ENCODE measurements at regions not wholly inside any gene's neighbourhood (a gene's known extent, or its start where the extent isn't known, plus 50 kb on each side); places are given as distances from the start of the nearest gene placed in this dataset.
"Not testable (repeated sequence)": the region's sequence is repeated elsewhere in the genome, so short reads cannot be mapped to it uniquely, and the experiment has no call there.

DNA sequence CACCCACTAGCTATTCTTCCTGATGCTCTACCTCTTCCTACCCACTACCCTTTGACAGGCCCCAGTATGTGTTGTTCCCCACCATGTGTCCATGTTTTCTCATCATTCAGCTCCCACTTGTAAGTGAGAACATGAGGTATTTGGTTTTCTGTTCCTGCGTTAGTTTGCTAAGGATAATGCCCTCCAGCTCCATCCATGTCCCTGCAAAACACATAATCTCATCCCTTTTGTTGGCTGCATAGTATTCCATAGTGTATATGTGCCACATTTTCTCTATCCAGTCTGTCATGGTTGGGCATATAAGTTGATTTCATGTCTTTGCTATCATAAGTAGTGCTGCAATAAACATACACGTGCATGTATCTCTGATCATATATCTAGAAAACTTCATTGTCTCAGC, 218.3 kb upstream of the STXBP5 start:
- Histone ChIP-seq H3K4me3 (ENCODE audit: low read length in 3 of 3) (no peak overlapping the region), H3K27ac (ENCODE audit: low read depth in 2 of 2, low read length in 2 of 2) (no peak overlapping the region), H3K27me3 (ENCODE audit: control insufficient read depth, insufficient read depth, low read length) (no peaks in the 10 kb centered on the region), H3K9me3 (ENCODE audit: control insufficient read depth in 2 of 3, insufficient read depth in 1 of 3, low read length in 3 of 3) (no peaks in the 10 kb centered on the region), H3K4me1 (ENCODE audit: control insufficient read depth in 2 of 3, insufficient read depth in 2 of 3, low read depth in 1 of 3, low read length in 3 of 3) (no peaks in the 10 kb centered on the region), H3K9ac (ENCODE audit: low read length in 3 of 3) (no peak overlapping the region), H3K36me3 (ENCODE audit: control insufficient read depth in 2 of 3, insufficient read depth in 3 of 3, low read length in 3 of 3) (no peaks in the 10 kb centered on the region)
- TF ChIP-seq, protein P1, sequence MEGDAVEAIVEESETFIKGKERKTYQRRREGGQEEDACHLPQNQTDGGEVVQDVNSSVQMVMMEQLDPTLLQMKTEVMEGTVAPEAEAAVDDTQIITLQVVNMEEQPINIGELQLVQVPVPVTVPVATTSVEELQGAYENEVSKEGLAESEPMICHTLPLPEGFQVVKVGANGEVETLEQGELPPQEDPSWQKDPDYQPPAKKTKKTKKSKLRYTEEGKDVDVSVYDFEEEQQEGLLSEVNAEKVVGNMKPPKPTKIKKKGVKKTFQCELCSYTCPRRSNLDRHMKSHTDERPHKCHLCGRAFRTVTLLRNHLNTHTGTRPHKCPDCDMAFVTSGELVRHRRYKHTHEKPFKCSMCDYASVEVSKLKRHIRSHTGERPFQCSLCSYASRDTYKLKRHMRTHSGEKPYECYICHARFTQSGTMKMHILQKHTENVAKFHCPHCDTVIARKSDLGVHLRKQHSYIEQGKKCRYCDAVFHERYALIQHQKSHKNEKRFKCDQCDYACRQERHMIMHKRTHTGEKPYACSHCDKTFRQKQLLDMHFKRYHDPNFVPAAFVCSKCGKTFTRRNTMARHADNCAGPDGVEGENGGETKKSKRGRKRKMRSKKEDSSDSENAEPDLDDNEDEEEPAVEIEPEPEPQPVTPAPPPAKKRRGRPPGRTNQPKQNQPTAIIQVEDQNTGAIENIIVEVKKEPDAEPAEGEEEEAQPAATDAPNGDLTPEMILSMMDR (IDR thresholded peaks at IDR 0.05; ENCODE audit: borderline replicate concordance, extremely low read depth, insufficient read depth): no peak
- intact Hi-C loops (cut with DNase I): no loop called here
- DNase-seq (no peak), FAIRE-seq (no peak)

- H3K36me3 ChIP-seq (ENCODE audit: control insufficient read depth in 2 of 3, insufficient read depth in 3 of 3, low read length in 3 of 3); H3K4me3 ChIP-seq (ENCODE audit: low read length in 3 of 3); H3K9ac ChIP-seq (ENCODE audit: low read length in 3 of 3); DNase-seq; intact Hi-C loops (cut with DNase I); H3K9me3 ChIP-seq (ENCODE audit: control insufficient read depth in 2 of 3, insufficient read depth in 1 of 3, low read length in 3 of 3); H3K4me1 ChIP-seq (ENCODE audit: control insufficient read depth in 2 of 3, insufficient read depth in 2 of 3, low read depth in 1 of 3, low read length in 3 of 3); H3K27me3 ChIP-seq (ENCODE audit: control insufficient read depth, insufficient read depth, low read length); H3K27ac ChIP-seq (ENCODE audit: low read depth in 2 of 2, low read length in 2 of 2); FAIRE-seq: not testable (repeated sequence)
These were observed 216.3 kb upstream of the STXBP5 start for GRCh38 chr6:146987938-146988337.

GRCh38 chr6:146989860-146990259, 214.4 kb upstream of the STXBP5 start:
- Histone ChIP-seq H3K4me3 (ENCODE audit: low read length in 3 of 3) (no peak overlapping the region), H3K4me1 (ENCODE audit: control insufficient read depth in 2 of 3, insufficient read depth in 2 of 3, low read depth in 1 of 3, low read length in 3 of 3) (no peaks in the 10 kb centered on the region), H3K9me3 (ENCODE audit: control insufficient read depth in 2 of 3, insufficient read depth in 1 of 3, low read length in 3 of 3) (no peaks in the 10 kb centered on the region), H3K27ac (ENCODE audit: low read depth in 2 of 2, low read length in 2 of 2) (no peak overlapping the region), H3K36me3 (ENCODE audit: control insufficient read depth in 2 of 3, insufficient read depth in 3 of 3, low read length in 3 of 3) (no peaks in the 10 kb centered on the region), H3K27me3 (ENCODE audit: control insufficient read depth, insufficient read depth, low read length) (no peaks in the 10 kb centered on the region), H3K9ac (ENCODE audit: low read length in 3 of 3) (no peak overlapping the region)
- FAIRE-seq (no peak), DNase-seq (no peak)
- intact Hi-C loops (cut with DNase I): no loop called here
- TF ChIP-seq, protein P1 (IDR thresholded peaks at IDR 0.05; ENCODE audit: borderline replicate concordance, extremely low read depth, insufficient read depth): no peak

GRCh38 chr6:146990284-146990683, 213.9 kb upstream of the STXBP5 start:
- Histone ChIP-seq H3K36me3 (ENCODE audit: control insufficient read depth in 2 of 3, insufficient read depth in 3 of 3, low read length in 3 of 3) (no peaks in the 10 kb centered on the region), H3K9me3 (ENCODE audit: control insufficient read depth in 2 of 3, insufficient read depth in 1 of 3, low read length in 3 of 3) (no peaks in the 10 kb centered on the region), H3K27me3 (ENCODE audit: control insufficient read depth, insufficient read depth, low read length) (no peaks in the 10 kb centered on the region), H3K4me3 (ENCODE audit: low read length in 3 of 3) (no peak overlapping the region), H3K9ac (ENCODE audit: low read length in 3 of 3) (no peak overlapping the region), H3K27ac (ENCODE audit: low read depth in 2 of 2, low read length in 2 of 2) (no peak overlapping the region), H3K4me1 (ENCODE audit: control insufficient read depth in 2 of 3, insufficient read depth in 2 of 3, low read depth in 1 of 3, low read length in 3 of 3) (no peaks in the 10 kb centered on the region)
- DNase-seq (peak in 2 of 5 donors; percentile 3 to 12), FAIRE-seq (no peak)
- TF ChIP-seq, protein P1 (IDR thresholded peaks at IDR 0.05; ENCODE audit: borderline replicate concordance, extremely low read depth, insufficient read depth): no peak
- intact Hi-C loops (cut with DNase I): no loop called here
